CD4-positive, alpha-beta memory T cell (primary cell): ENCODE measurements at regions not wholly inside any gene's neighbourhood (a gene's known extent, or its start where the extent isn't known, plus 50 kb on each side); places are given as distances from the start of the nearest gene placed in this dataset.

Experiments
- CTCF ChIA-PET: fragments of 350-600 bp; sonication (Branson Sonifier 250); formaldehyde crosslinking; loops from one replicate; lab custom pipeline; 2021; ENCODE audit warnings: inconsistent platforms; ENCODE audit not compliant: partially characterized antibody; lab: Charles Lee
- POLR2A ChIA-PET: fragments of 350-600 bp; sonication (Branson Sonifier 250); formaldehyde crosslinking; loops from one replicate; lab custom pipeline; 2021; ENCODE audit not compliant: partially characterized antibody; lab: Charles Lee
- DNase-seq, 5 donors: peaks; one replicate each; pipeline versions ENCODE4 v3.0.0 to v3.0.0-alpha.2; 2020 to 2022; ENCODE audit warnings: mixed read lengths in 1 of 5
- H3K27ac ChIP-seq: one replicate; pipeline ENCODE4 v1.7.0; 2013; ENCODE audit warnings: low read depth, low read length
- H3K27me3 ChIP-seq: 2 replicates; pipeline ENCODE4 v1.7.0; 2013; ENCODE audit warnings: mild to moderate bottlenecking, low read length, moderate library complexity; ENCODE audit not compliant: insufficient read depth
- H3K36me3 ChIP-seq: 2 replicates; pipeline ENCODE4 v1.7.0; 2013; ENCODE audit warnings: mild to moderate bottlenecking, low read length, moderate library complexity; ENCODE audit not compliant: insufficient read depth
- H3K4me1 ChIP-seq: 2 replicates; pipeline ENCODE4 v1.7.0; 2013; ENCODE audit warnings: mild to moderate bottlenecking, low read length, moderate library complexity; ENCODE audit not compliant: insufficient read depth
- H3K4me3 ChIP-seq, 2 donors: one replicate each; pipeline ENCODE4 v1.7.0; 2013; ENCODE audit warnings: low read length in 2 of 2, mild to moderate bottlenecking in 1 of 2
- H3K9me3 ChIP-seq, 2 donors: one replicate each; pipeline ENCODE4 v1.7.0; 2013; ENCODE audit warnings: low read length in 2 of 2, control low read depth in 1 of 2; ENCODE audit not compliant: control insufficient read depth in 1 of 2
- H3K27ac Mint-ChIP-seq, 7 donors: one replicate each; pipeline ENCODE4 v1.8.0; 2020 to 2021; ENCODE audit warnings: mixed read lengths in 7 of 7, mild to moderate bottlenecking in 6 of 7, inconsistent platforms in 3 of 7, moderate library complexity in 3 of 7
- H3K27me3 Mint-ChIP-seq, 2 donors: one replicate each; pipeline ENCODE4 v1.8.0; 2020 to 2021; ENCODE audit warnings: mixed read lengths in 2 of 2
- H3K36me3 Mint-ChIP-seq, 2 donors: one replicate each; pipeline ENCODE4 v1.8.0; 2020 to 2021; ENCODE audit warnings: mixed read lengths in 2 of 2, inconsistent platforms in 1 of 2, mild to moderate bottlenecking in 1 of 2
- H3K4me1 Mint-ChIP-seq, 4 donors: one replicate each; pipeline ENCODE4 v1.8.0; 2020 to 2021; ENCODE audit warnings: mixed read lengths in 4 of 4, mild to moderate bottlenecking in 1 of 4
- H3K4me3 Mint-ChIP-seq, 8 donors: one replicate each; pipeline ENCODE4 v1.8.0; 2020 to 2021; ENCODE audit warnings: mixed read lengths in 8 of 8, mild to moderate bottlenecking in 7 of 8, moderate library complexity in 6 of 8, inconsistent platforms in 3 of 8
- H3K9me3 Mint-ChIP-seq, 8 donors: one replicate each; pipeline ENCODE4 v1.8.0; 2020 to 2021; ENCODE audit warnings: mixed read lengths in 8 of 8, mild to moderate bottlenecking in 5 of 8, inconsistent platforms in 3 of 8, moderate library complexity in 1 of 8
- intact Hi-C: fragments of 100-400 bp; cut with micrococcal nuclease; formaldehyde crosslinking; loops from one replicate; pipeline ENCODE4 v1.15.1; 2023

DNA sequence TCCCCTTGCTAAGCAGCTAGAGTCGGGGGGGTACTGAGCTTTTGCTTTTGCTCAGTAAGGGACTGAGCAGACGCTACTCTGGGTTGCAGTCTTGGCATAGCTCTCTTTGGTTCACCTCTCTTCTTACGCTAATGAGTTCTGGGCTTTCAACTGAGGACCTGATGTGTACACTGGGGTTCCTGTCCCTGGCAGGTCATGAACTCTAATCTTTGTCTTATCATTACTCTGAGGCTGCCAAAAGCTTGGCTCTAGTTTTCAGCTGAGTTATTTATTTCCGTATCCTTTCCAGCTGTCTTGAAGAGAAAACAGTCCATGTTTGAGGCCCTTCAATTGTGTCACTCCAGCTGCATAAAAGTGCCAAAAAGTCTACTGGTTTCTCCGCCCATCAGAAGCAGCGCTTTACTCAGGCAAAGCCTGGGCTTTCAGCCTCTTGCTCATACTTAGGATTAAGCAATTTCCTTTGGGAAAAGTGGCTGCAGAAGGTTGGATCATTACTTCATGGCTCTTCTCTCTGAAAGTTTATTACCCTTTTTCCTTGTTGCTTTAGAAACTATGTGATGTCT lies 121.0 kb upstream of the STOX2 start:
- H3K4me1 Mint-ChIP-seq = no peaks in the 10 kb centered on the region
- H3K27me3 Mint-ChIP-seq = peaks cover 6 to 27% of the 10 kb centered on the region in 2 donors
- Histone ChIP-seq H3K9me3 (no peaks in the 10 kb centered on the region), H3K27me3 (no peaks in the 10 kb centered on the region), H3K27ac (no peak overlapping the region), H3K4me1 (no peaks in the 10 kb centered on the region), H3K36me3 (no peaks in the 10 kb centered on the region), H3K4me3 (no peak overlapping the region)
- peaks cover 0 to 3% (median 0%) of the 10 kb centered on the region in 8 donors for H3K9me3 Mint-ChIP-seq
- intact Hi-C loops = no loop called here
- POLR2A ChIA-PET = no interaction called here
- no peak overlapping the region for H3K27ac Mint-ChIP-seq
- no peak for DNase-seq
- H3K4me3 Mint-ChIP-seq = no peak overlapping the region
- H3K36me3 Mint-ChIP-seq = no peaks in the 10 kb centered on the region
- CTCF ChIA-PET = no interaction called here

- no peaks in the 10 kb centered on the region for H3K9me3 ChIP-seq
- H3K4me3 ChIP-seq = no peak overlapping the region
- peaks cover 4 to 18% (median 11%) of the 10 kb centered on the region in 8 donors for H3K9me3 Mint-ChIP-seq
- H3K36me3 Mint-ChIP-seq = no peaks in the 10 kb centered on the region
- no peak overlapping the region for H3K27ac Mint-ChIP-seq
- POLR2A ChIA-PET = no interaction called here
- intact Hi-C loops = no loop called here
- no peaks in the 10 kb centered on the region for H3K4me1 ChIP-seq
- H3K27ac ChIP-seq = no peak overlapping the region
- CTCF ChIA-PET = no interaction called here
- H3K4me3 Mint-ChIP-seq = no peak overlapping the region
- H3K36me3 ChIP-seq = no peaks in the 10 kb centered on the region
- no peaks in the 10 kb centered on the region for H3K4me1 Mint-ChIP-seq
- DNase-seq = no peak
- H3K27me3 ChIP-seq = no peaks in the 10 kb centered on the region
- H3K27me3 Mint-ChIP-seq = peaks cover 18 to 37% of the 10 kb centered on the region in 2 donors
Measured at GRCh38 chr4:183788308-183788905, 116.7 kb upstream of the STOX2 start.

DNA sequence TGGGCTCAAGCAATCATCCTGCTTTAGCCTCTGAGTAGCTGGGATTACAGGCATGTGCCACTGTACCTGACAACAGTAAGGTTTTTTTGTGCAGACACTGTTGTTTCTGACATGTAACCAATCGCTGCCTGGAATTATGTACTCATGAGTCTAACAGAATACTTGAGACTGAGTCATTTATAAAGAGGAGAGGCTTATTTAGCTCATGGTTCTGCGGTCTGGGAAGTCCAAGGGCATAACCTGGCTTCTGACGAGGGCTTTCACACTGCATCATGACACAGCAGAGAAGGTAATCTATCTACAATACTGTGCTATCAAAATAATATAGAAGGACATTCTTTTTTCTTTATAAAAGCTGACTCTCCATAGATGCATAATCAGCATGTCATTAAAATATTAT lies 115.5 kb upstream of the STOX2 start:
- Mint-ChIP-seq H3K27me3 (peaks cover 28 to 31% of the 10 kb centered on the region in 2 donors), H3K27ac (no peak overlapping the region), H3K9me3 (peaks cover 8 to 28% (median 16%) of the 10 kb centered on the region in 8 donors), H3K4me3 (no peak overlapping the region), H3K4me1 (no peaks in the 10 kb centered on the region), H3K36me3 (no peaks in the 10 kb centered on the region)
- H3K4me1 ChIP-seq = no peaks in the 10 kb centered on the region
- H3K36me3 ChIP-seq = no peaks in the 10 kb centered on the region
- ChIA-PET CTCF (no interaction called here), POLR2A (no interaction called here)
- peaks cover 5% of the 10 kb centered on the region for H3K27me3 ChIP-seq
- H3K9me3 ChIP-seq = no peaks in the 10 kb centered on the region
- DNase-seq = no peak
- intact Hi-C loops = no loop called here
- no peak overlapping the region for H3K27ac ChIP-seq
- H3K4me3 ChIP-seq = no peak overlapping the region

DNA sequence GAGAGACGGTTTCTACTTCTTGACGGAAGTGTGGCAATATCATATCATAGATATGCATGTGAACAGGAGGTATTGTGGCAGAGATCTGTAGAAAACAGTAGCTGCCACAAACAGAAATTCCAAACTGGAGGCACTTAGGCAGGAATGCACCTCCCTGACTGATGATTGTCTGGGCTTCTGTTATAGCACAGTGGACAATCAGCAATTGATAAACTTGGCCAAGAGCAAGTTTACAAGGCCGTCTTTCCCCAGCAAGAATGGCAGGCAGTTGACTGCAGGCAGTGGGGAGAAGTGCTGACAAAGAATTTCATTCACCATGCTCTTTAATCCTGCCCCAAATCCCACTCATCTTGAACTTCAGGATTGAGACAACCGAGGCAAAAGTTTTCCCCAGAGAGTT lies 114.4 kb upstream of the STOX2 start:
- intact Hi-C loops = no loop called here
- H3K4me1 ChIP-seq = no peaks in the 10 kb centered on the region
- no peak for DNase-seq
- H3K27me3 Mint-ChIP-seq = peaks cover 34 to 35% of the 10 kb centered on the region in 2 donors
- H3K36me3 ChIP-seq = no peaks in the 10 kb centered on the region
- ChIA-PET POLR2A (no interaction called here), CTCF (no interaction called here)
- H3K9me3 Mint-ChIP-seq = peaks cover 8 to 36% (median 20%) of the 10 kb centered on the region in 8 donors
- no peaks in the 10 kb centered on the region for H3K4me1 Mint-ChIP-seq
- H3K27me3 ChIP-seq = peaks cover 11% of the 10 kb centered on the region
- no peaks in the 10 kb centered on the region for H3K9me3 ChIP-seq
- no peak overlapping the region for H3K27ac ChIP-seq
- H3K4me3 ChIP-seq = no peak overlapping the region
- H3K36me3 Mint-ChIP-seq = no peaks in the 10 kb centered on the region
- no peak overlapping the region for H3K4me3 Mint-ChIP-seq
- H3K27ac Mint-ChIP-seq = no peak overlapping the region

GRCh38 chr4:183797011-183797444 lies 108.1 kb upstream of the STOX2 start:
- H3K4me3 ChIP-seq = no peak overlapping the region
- ChIA-PET POLR2A (no interaction called here), CTCF (no interaction called here)
- no peaks in the 10 kb centered on the region for H3K36me3 Mint-ChIP-seq
- H3K27ac Mint-ChIP-seq = no peak overlapping the region
- no peak overlapping the region for H3K27ac ChIP-seq
- H3K9me3 ChIP-seq = no peaks in the 10 kb centered on the region
- no peaks in the 10 kb centered on the region for H3K36me3 ChIP-seq
- peaks cover 5 to 33% (median 14%) of the 10 kb centered on the region in 8 donors for H3K9me3 Mint-ChIP-seq
- peak in 1 of 5 donors; percentile 40 for DNase-seq
- H3K4me1 ChIP-seq = peaks cover 12% of the 10 kb centered on the region
- peaks cover 6 to 15% (median 12%) of the 10 kb centered on the region in 4 donors for H3K4me1 Mint-ChIP-seq
- peaks cover 37 to 54% of the 10 kb centered on the region in 2 donors for H3K27me3 Mint-ChIP-seq
- intact Hi-C loops = no loop called here
- peaks cover 17% of the 10 kb centered on the region for H3K27me3 ChIP-seq
- H3K4me3 Mint-ChIP-seq = peak overlapping the region; percentile 30 to 79 (median 71)

DNA sequence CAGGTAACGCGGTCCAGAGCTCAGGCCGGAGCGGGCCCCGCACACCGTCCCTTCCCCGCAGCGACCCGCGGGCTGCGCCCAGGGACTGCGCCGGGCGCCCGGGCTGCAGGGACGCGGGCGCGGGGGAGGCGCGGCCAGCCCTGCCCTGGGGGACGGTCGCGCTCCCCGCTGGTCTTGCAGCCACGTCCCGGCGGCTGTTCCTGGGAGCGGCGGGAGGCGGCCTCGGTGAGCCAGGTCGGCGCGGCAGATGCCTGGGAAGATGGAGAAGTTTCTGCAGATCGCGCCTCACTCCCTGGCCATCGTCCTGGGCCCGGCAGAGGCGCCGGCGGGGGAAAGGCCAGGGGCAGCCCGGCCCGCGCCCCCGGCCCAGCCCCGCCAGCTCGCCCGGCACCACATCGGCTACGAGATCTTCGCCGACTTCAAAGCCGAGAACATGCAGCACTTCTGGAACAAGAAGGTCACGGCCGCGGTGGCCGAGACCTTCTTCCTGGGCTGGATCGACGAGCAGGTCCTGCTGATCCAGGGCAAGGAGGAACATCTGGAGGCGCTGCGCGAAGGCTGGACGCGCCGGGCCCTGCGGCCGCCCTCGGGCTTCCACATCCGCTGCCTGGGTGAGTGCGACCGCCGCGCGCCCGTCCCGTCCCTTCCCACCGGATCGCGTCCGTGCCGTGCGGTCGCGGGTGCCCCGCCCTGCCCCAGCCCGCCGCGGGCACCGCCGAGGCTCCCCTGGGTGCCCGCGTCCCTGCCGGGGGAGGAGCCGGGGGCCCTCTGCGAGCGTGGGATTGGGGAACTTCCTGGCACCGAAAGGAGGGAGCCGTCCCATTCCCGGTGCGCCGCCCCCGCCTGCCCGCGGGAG lies 107.4 kb upstream of the STOX2 start:
- CTCF ChIA-PET = no interaction called here
- Mint-ChIP-seq H3K4me3 (peak overlapping the region in 3 of 8 donors; percentile 46 to 63 (median 61)), H3K9me3 (peaks cover under 1 to 28% (median 12%) of the 10 kb centered on the region in 8 donors), H3K27me3 (peaks cover 34 to 54% of the 10 kb centered on the region in 2 donors), H3K4me1 (peaks cover 6 to 15% (median 12%) of the 10 kb centered on the region in 4 donors), H3K27ac (no peak overlapping the region), H3K36me3 (no peaks in the 10 kb centered on the region)
- no peaks in the 10 kb centered on the region for H3K9me3 ChIP-seq
- H3K27me3 ChIP-seq = peaks cover 17% of the 10 kb centered on the region
- intact Hi-C loops = no loop called here
- no peak overlapping the region for H3K4me3 ChIP-seq
- peaks cover 12% of the 10 kb centered on the region for H3K4me1 ChIP-seq
- POLR2A ChIA-PET = no interaction called here
- DNase-seq = peak in 1 of 5 donors; percentile 8
- no peak overlapping the region for H3K27ac ChIP-seq
- H3K36me3 ChIP-seq = no peaks in the 10 kb centered on the region
